Prostate gland (tissue), 2 donors: ENCODE measurements at regions not wholly inside any gene's neighbourhood (a gene's known extent, or its start where the extent isn't known, plus 50 kb on each side); places are given as distances from the start of the nearest gene placed in this dataset.

ENCODE experiments used
- DNase-seq: peaks from one replicate; pipeline ENCODE4 v3.0.0-alpha.2; 2019; ENCODE audit warnings: low spot score
- H3K27ac ChIP-seq, 2 donors: fragments of 200-600 bp; sonication (generic); 2 replicates each; pipeline ENCODE4 v1.5.1; 2017 to 2019
- H3K27me3 ChIP-seq: fragments of 200-600 bp; sonication (generic); replicated peaks from 2 replicates; pipeline ENCODE4 v1.5.1; 2019; ENCODE audit not compliant: insufficient read depth
- H3K36me3 ChIP-seq, 2 donors: fragments of 200-600 bp; sonication (generic); 1 replicate in 1 of 2; 2 replicates in 1 of 2; pipeline versions ENCODE4 v1.5.1 to v1.8.1; 2017 to 2019
- H3K4me1 ChIP-seq: fragments of 200-600 bp; sonication (generic); replicated peaks from 2 replicates; pipeline ENCODE4 v1.5.1; 2019
- H3K4me3 ChIP-seq, 2 donors: fragments of 200-600 bp; sonication (generic); 2 replicates each; pipeline ENCODE4 v1.5.1; 2017 to 2019
- H3K9me3 ChIP-seq: fragments of 200-600 bp; sonication (generic); 2 replicates; pipeline ENCODE4 v1.5.1; 2017
- POLR2A ChIP-seq: fragments of 450-650 bp; IDR thresholded peaks from one replicate; pipeline ENCODE4 v1.6.1; 2016; ENCODE audit warnings: antibody characterized with exemption, mild to moderate bottlenecking
- POLR2AphosphoS5 ChIP-seq: sonication (generic); formaldehyde crosslinking; IDR thresholded peaks from one replicate; pipeline ENCODE4 v1.6.1; 2017; ENCODE audit warnings: antibody characterized with exemption
- WGBS: methylation state at CpG from one replicate; pipeline ENCODE4 v1.1.5; 2018; 5-methylcytosine and 5-hydroxymethylcytosine counted together
- intact Hi-C: fragments of 100-400 bp; cut with DNase I; formaldehyde crosslinking; loops from one replicate; pipeline ENCODE4 v1.14.2; 2022
- TF ChIP-seq, protein P1 (sequence below), 4 experiments: fragments of 200-600 bp in 2 of 4; fragments of 450-650 bp in 2 of 4; sonication (generic) in 2 of 4; IDR thresholded peaks; 1 replicate in 3 of 4; 2 replicates in 1 of 4; pipeline ENCODE4 v1.5.1; 2016 to 2019; ENCODE audit warnings: antibody characterized with exemption in 4 of 4, mild to moderate bottlenecking in 2 of 4, moderate library complexity in 2 of 4

- Histone ChIP-seq H3K4me3 (no peak overlapping the region), H3K36me3 (no peaks in the 10 kb centered on the region), H3K9me3 (no peaks in the 10 kb centered on the region), H3K4me1 (no peaks in the 10 kb centered on the region), H3K27me3 (no peaks in the 10 kb centered on the region), H3K27ac (peak overlapping the region in 1 of 2 donors; percentile 15)
- no peak for DNase-seq
- TF ChIP-seq, protein P1, sequence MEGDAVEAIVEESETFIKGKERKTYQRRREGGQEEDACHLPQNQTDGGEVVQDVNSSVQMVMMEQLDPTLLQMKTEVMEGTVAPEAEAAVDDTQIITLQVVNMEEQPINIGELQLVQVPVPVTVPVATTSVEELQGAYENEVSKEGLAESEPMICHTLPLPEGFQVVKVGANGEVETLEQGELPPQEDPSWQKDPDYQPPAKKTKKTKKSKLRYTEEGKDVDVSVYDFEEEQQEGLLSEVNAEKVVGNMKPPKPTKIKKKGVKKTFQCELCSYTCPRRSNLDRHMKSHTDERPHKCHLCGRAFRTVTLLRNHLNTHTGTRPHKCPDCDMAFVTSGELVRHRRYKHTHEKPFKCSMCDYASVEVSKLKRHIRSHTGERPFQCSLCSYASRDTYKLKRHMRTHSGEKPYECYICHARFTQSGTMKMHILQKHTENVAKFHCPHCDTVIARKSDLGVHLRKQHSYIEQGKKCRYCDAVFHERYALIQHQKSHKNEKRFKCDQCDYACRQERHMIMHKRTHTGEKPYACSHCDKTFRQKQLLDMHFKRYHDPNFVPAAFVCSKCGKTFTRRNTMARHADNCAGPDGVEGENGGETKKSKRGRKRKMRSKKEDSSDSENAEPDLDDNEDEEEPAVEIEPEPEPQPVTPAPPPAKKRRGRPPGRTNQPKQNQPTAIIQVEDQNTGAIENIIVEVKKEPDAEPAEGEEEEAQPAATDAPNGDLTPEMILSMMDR (IDR thresholded peaks at IDR 0.05) = no peak
- TF ChIP-seq POLR2AphosphoS5 = no peak
- TF ChIP-seq POLR2A = no peak
- 66% methylated on average over 4 of the region's 4 CpGs for WGBS
- intact Hi-C loops = loop anchor here (2.0 to 5.0 kb wide), 2 partner anchors 89 to 132 kb away; no protein-coding TSS in a partner anchor
Measured at GRCh38 chr3:64398476-64398875, 173.2 kb upstream of the PRICKLE2 start.

DNA sequence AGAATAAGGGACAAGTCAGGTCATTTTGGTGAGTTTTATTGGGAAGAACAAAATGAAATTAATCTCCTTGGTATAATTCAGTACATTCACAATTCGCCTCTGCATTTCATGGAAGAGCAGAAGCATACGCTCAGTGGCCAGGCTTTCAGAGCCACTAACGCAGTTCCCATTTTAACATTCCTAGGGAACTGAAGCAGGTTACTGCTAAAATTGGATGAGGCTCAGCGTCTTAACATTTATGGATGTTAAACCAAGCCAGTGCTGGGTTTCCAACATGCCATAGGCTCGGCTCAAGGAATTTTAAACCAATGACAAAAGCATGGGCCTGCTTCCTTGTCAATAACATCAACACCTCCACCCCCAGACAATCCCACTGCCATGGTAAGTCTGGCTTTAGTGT, 172.7 kb upstream of the PRICKLE2 start:
- Histone ChIP-seq H3K36me3 (no peaks in the 10 kb centered on the region), H3K9me3 (no peaks in the 10 kb centered on the region), H3K27me3 (no peaks in the 10 kb centered on the region), H3K4me1 (no peaks in the 10 kb centered on the region), H3K4me3 (no peak overlapping the region), H3K27ac (peak overlapping the region in 1 of 2 donors; percentile 15)
- no peak for DNase-seq
- TF ChIP-seq POLR2AphosphoS5 (no peak), POLR2A (no peak)
- TF ChIP-seq, protein P1 (IDR thresholded peaks at IDR 0.05) = no peak
- 59% methylated on average over 5 of the region's 5 CpGs for WGBS
- intact Hi-C loops = loop anchor here (2.0 to 5.0 kb wide), 2 partner anchors 89 to 131 kb away; no protein-coding TSS in a partner anchor

DNA sequence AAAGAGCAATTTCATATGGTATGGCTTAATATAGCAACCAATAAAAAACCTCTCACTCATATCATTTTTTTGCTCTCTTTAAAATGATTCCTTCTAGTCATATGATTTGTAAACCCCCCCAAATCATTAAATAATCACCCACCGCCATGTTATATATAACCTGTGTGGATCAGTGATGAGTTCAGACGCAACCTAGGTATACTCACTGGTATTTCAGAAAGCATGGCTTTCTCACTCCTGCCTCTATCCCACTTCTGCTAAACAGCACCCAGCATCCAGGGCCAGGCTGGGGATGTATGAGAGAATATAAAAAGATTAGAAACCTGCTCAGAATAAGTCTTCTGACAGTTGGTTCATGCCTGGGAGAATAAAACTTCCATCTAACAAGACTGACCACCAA, 172.3 kb upstream of the PRICKLE2 start:
- intact Hi-C loops = loop anchor here (5.0 kb wide), 1 partner anchor 90 kb away; no protein-coding TSS in a partner anchor
- H3K4me1 ChIP-seq = no peaks in the 10 kb centered on the region
- TF ChIP-seq POLR2AphosphoS5 = no peak
- TF ChIP-seq, protein P1 (IDR thresholded peaks at IDR 0.05) = no peak
- no peak for TF ChIP-seq POLR2A
- no peaks in the 10 kb centered on the region for H3K27me3 ChIP-seq
- WGBS = 94% methylated on average over 2 of the region's 2 CpGs
- H3K27ac ChIP-seq = peak overlapping the region in 1 of 2 donors; percentile 15
- DNase-seq = no peak
- H3K9me3 ChIP-seq = no peaks in the 10 kb centered on the region
- H3K4me3 ChIP-seq = no peak overlapping the region
- H3K36me3 ChIP-seq = no peaks in the 10 kb centered on the region

DNA sequence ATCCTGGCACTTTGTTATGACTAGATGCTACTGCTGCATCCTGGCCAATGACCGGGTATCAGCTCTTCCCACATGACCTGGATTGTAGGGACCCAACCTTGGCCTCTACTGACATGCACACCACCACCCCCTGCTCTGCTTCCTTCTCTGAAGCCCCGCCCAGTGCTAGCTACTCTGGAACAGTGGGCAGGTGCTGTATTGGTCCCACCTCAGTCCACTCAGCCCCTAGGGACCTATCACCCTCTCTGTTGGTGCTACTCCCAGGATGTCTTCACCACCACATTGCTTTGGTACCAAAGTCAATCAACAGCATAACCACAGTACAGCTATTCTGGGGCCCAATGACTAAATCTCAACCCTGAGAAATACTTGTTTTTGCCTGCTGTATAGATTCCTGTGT, 170.2 kb upstream of the PRICKLE2 start:
- intact Hi-C loops = loop anchor here (5.0 kb wide), 1 partner anchor 92 kb away; no protein-coding TSS in a partner anchor
- H3K4me1 ChIP-seq = no peaks in the 10 kb centered on the region
- 62% methylated on average over 2 of the region's 2 CpGs for WGBS
- H3K36me3 ChIP-seq = no peaks in the 10 kb centered on the region
- DNase-seq = no peak
- H3K27ac ChIP-seq = no peak overlapping the region
- TF ChIP-seq POLR2AphosphoS5 (no peak), POLR2A (no peak)
- TF ChIP-seq, protein P1 (IDR thresholded peaks at IDR 0.05) = no peak
- H3K9me3 ChIP-seq = no peaks in the 10 kb centered on the region
- no peak overlapping the region for H3K4me3 ChIP-seq
- H3K27me3 ChIP-seq = no peaks in the 10 kb centered on the region

- no peaks in the 10 kb centered on the region for H3K36me3 ChIP-seq
- 92% methylated on average over 5 of the region's 5 CpGs for WGBS
- no peaks in the 10 kb centered on the region for H3K27me3 ChIP-seq
- TF ChIP-seq POLR2AphosphoS5 (no peak), POLR2A (no peak)
- no peaks in the 10 kb centered on the region for H3K9me3 ChIP-seq
- no peak for DNase-seq
- no peaks in the 10 kb centered on the region for H3K4me1 ChIP-seq
- H3K4me3 ChIP-seq = no peak overlapping the region
- H3K27ac ChIP-seq = no peak overlapping the region
- intact Hi-C loops = no loop called here
Measured at GRCh38 chr3:64393193-64393592, 167.9 kb upstream of the PRICKLE2 start.
